Hepatocyte (in vitro differentiated cells): ENCODE measurements at regions not wholly inside any gene's neighbourhood (a gene's known extent, or its start where the extent isn't known, plus 50 kb on each side); places are given as distances from the start of the nearest gene placed in this dataset.

Experiments
- CTCF ChIP-seq: fragments of 200-600 bp; sonication (generic); IDR thresholded peaks from 2 replicates; pipeline ENCODE4 v1.5.1; 2016; ENCODE audit warnings: antibody characterized with exemption, mild to moderate bottlenecking; ENCODE audit not compliant: poor library complexity
- EZH2phosphoT487 ChIP-seq: fragments of 200-600 bp; sonication (generic); IDR thresholded peaks from one replicate; pipeline ENCODE4 v1.6.1; 2018; ENCODE audit warnings: antibody characterized with exemption, mild to moderate bottlenecking, low read depth, moderate library complexity; ENCODE audit not compliant: unreplicated experiment, severe bottlenecking

GRCh38 chr9:118395415-118395814 is 691.2 kb downstream of the TLR4 start:
- no peak for TF ChIP-seq CTCF
- TF ChIP-seq EZH2phosphoT487 = no peak
